K562 (cell line): ENCODE measurements at regions not wholly inside any gene's neighbourhood (a gene's known extent, or its start where the extent isn't known, plus 50 kb on each side); places are given as distances from the start of the nearest gene placed in this dataset.

Source experiments
- ATAC-seq: fragments of 200-7000 bp; cut with Tn5 transposase; 3 replicates; pipeline ENCODE4 v1.9.1; 2020; ENCODE audit warnings: moderate library complexity
- BruUV-seq: library from RNA; stranded (reverse); fragments of 400-500 nt; replicated peaks from 2 replicates; lab custom pipeline; 2021; lab: Mats Ljungman, UMichigan
- CTCF ChIA-PET: fragments of 300-600 bp; formaldehyde crosslinking; extraction: SDS; loops from one replicate; lab custom pipeline; 2021; ENCODE audit warnings: low intra/inter-chr PET ratio; lab: Yijun Ruan, JAX
- POLR2A ChIA-PET: fragments of 300-600, 350-650 bp; sonication (Branson Sonifier 250); formaldehyde crosslinking; extraction: SDS; loops from one replicate; lab custom pipeline; 2021; ENCODE audit warnings: antibody characterized with exemption, inconsistent platforms; lab: Yijun Ruan, JAX
- DNase-seq, 4 experiments: peaks; one replicate each; pipeline versions ENCODE4 v3.0.0 to v3.0.0-alpha.2; 2011 to 2018; ENCODE audit warnings: low spot score in 3 of 4, mixed read lengths in 3 of 4; ENCODE audit errors: extremely low read depth in 1 of 4
- FAIRE-seq: peaks from 2 replicates; lab custom pipeline; 2011; peaks lifted over from hg19 to GRCh38; lab: Jason Lieb, UNC
- H2AFZ ChIP-seq: 2 replicates; pipeline ENCODE4 v1.6.0; 2011; ENCODE audit warnings: low read depth, low read length, control low read depth, inconsistent platforms
- H3K27ac ChIP-seq: fragments of 200-600 bp; 3 replicates; pipeline ENCODE4 v1.8.0; 2011; ENCODE audit warnings: low read depth, mild to moderate bottlenecking, control low read depth, inconsistent platforms, low read length, moderate library complexity, mixed read lengths; ENCODE audit errors: extremely low read depth
- H3K27me3 ChIP-seq, 2 experiments: fragments of 300-600 bp in 1 of 2; 2 replicates in 1 of 2; 3 replicates in 1 of 2; pipeline versions ENCODE4 v1.6.0 to v1.8.0; 2011; ENCODE audit warnings: inconsistent platforms in 2 of 2, low read length in 2 of 2, mild to moderate bottlenecking in 1 of 2, mixed read lengths in 1 of 2, moderate library complexity in 1 of 2; ENCODE audit not compliant: control insufficient read depth in 2 of 2, insufficient read depth in 2 of 2
- H3K36me3 ChIP-seq: fragments of 300-600 bp; 3 replicates; pipeline ENCODE4 v1.8.0; 2011; ENCODE audit warnings: mild to moderate bottlenecking, low read length, inconsistent platforms; ENCODE audit not compliant: control insufficient read depth, insufficient read depth
- H3K4me1 ChIP-seq, 2 experiments: fragments of 200-600 bp in 1 of 2; replicated peaks in 1 of 2; 2 replicates in 1 of 2; 3 replicates in 1 of 2; pipeline versions ENCODE4 v1.5.1 to v1.8.0; 2011; ENCODE audit warnings: inconsistent platforms in 2 of 2, low read length in 2 of 2, mild to moderate bottlenecking in 1 of 2, mixed read lengths in 1 of 2, moderate library complexity in 1 of 2; ENCODE audit not compliant: control insufficient read depth in 2 of 2, insufficient read depth in 2 of 2
- H3K4me2 ChIP-seq: 2 replicates; pipeline ENCODE4 v1.6.1; 2011; ENCODE audit warnings: low read length, control low read depth, inconsistent platforms, mixed read lengths; ENCODE audit not compliant: insufficient read depth
- H3K4me3 ChIP-seq: fragments of 200-600 bp; sonication (generic), shearing (Covaris generic); 2 replicates; pipeline ENCODE4 v1.5.1; 2016; ENCODE audit warnings: control low read depth, inconsistent platforms
- H3K79me2 ChIP-seq: fragments of 200-600 bp; 3 replicates; pipeline ENCODE4 v1.8.0; 2011; ENCODE audit warnings: low read length, inconsistent platforms; ENCODE audit not compliant: control insufficient read depth, insufficient read depth
- H3K9ac ChIP-seq, 2 experiments: 2 replicates each; pipeline versions ENCODE4 v1.6.0 to v1.6.1; 2011; ENCODE audit warnings: low read depth in 2 of 2, low read length in 2 of 2, control low read depth in 1 of 2, inconsistent platforms in 1 of 2, mild to moderate bottlenecking in 1 of 2, mixed read lengths in 1 of 2; ENCODE audit not compliant: insufficient read depth in 1 of 2
- H3K9me1 ChIP-seq: one replicate; pipeline ENCODE4 v1.6.0; 2011; ENCODE audit warnings: inconsistent platforms, mild to moderate bottlenecking, low read length, moderate library complexity; ENCODE audit not compliant: control insufficient read depth, insufficient read depth
- H3K9me3 ChIP-seq: replicated peaks from 2 replicates; pipeline ENCODE4 v1.5.1; 2011; ENCODE audit warnings: low read depth, low read length, inconsistent platforms; ENCODE audit not compliant: control insufficient read depth, insufficient read depth
- H4K20me1 ChIP-seq: replicated peaks from 2 replicates; pipeline ENCODE4 v1.6.1; 2011; ENCODE audit warnings: low read length, inconsistent platforms, mixed read lengths; ENCODE audit not compliant: control insufficient read depth, insufficient read depth
- ATF7 ChIP-seq: fragments of 450-650 bp; IDR thresholded peaks from 2 replicates; pipeline ENCODE4 v1.7.1; 2014; ENCODE audit warnings: mild to moderate bottlenecking, moderate library complexity
- CCAR2 ChIP-seq: fragments of 200-400 bp; formaldehyde crosslinking; IDR thresholded peaks from 2 replicates; pipeline ENCODE4 v1.6.1; 2017; ENCODE audit warnings: mild to moderate bottlenecking, low read depth, low read length
- CCNT2 ChIP-seq: IDR thresholded peaks from 2 replicates; pipeline ENCODE4 v1.6.1; 2011; ENCODE audit warnings: borderline replicate concordance, low read depth, mild to moderate bottlenecking, moderate library complexity, mixed read lengths, low read length; ENCODE audit not compliant: insufficient read length; ENCODE audit errors: extremely low read depth
- GTF2E2 ChIP-seq: fragments of 200-800 bp; sonication (Bioruptor generic); IDR thresholded peaks from 2 replicates; pipeline ENCODE4 v1.6.1; 2016; ENCODE audit warnings: missing genetic modification characterization, missing compliant biosample characterization
- MECOM ChIP-seq: fragments of 250-450 bp; sonication (Bioruptor Pico); IDR thresholded peaks from 2 replicates; pipeline ENCODE4 v1.8.0; 2022; ENCODE audit warnings: inconsistent platforms
- MEF2D ChIP-seq: conservative IDR thresholded peaks from 2 replicates; pipeline ENCODE4 v1.6.1; 2016; ENCODE audit warnings: low read depth, missing genetic modification characterization, missing compliant biosample characterization
- TBL1XR1 ChIP-seq, 2 experiments: IDR thresholded peaks; 2 replicates each; pipeline ENCODE4 v1.6.1; 2012; ENCODE audit warnings: improper control_type of control experiment in 2 of 2, low read length in 2 of 2, mild to moderate bottlenecking in 1 of 2
- WGBS: fragments of 100-300 bp; shearing (Covaris generic); methylation state at CpG from one replicate; pipeline ENCODE4 v1.1.6; 2016; ENCODE audit warnings: low coverage, mixed read lengths; ENCODE audit not compliant: insufficient coverage; ENCODE audit errors: missing lambda C conversion rate; 5-methylcytosine and 5-hydroxymethylcytosine counted together
- in situ Hi-C: fragments of 300-500 bp; cut with MboI; formaldehyde crosslinking; loops from 4 replicates; pipeline ENCODE4 v1.15.0; 2018; ENCODE audit warnings: inconsistent platforms, mixed read lengths
- intact Hi-C: fragments of 100-400 bp; cut with micrococcal nuclease; formaldehyde crosslinking; loops from 2 replicates; pipeline ENCODE4 v1.14.2; 2022
- TF ChIP-seq, protein P1 (sequence below): sonication (generic); formaldehyde crosslinking; IDR thresholded peaks from 2 replicates; pipeline ENCODE4 v1.9.0; 2022; ENCODE audit warnings: mild to moderate bottlenecking, missing genetic modification reagents

DNA sequence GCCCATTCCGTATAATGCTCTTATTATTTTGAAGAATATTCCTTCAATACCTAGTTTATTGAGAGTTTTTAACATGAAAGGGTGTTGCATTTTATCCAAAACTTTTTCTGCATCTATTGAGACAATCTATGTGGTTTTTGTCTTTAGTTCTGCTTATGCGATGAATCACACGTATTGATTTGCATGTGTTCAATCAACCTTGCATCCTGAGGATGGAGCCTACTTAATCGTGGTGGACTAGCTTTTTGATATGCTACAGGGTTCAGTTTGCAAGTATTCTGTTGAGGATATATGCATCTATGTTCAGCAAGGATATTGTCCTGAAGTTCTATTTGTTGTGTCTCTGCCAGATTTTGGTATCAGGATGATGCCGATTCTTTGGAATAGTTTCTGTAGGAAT lies 1070.3 kb upstream of the CDH18 start:
- H3K36me3 ChIP-seq: no peaks in the 10 kb centered on the region
- in situ Hi-C loops: no loop called here
- ATAC-seq (no peak), DNase-seq (no peak), FAIRE-seq (no peak)
- TF ChIP-seq MEF2D (tag): no peak
- TF ChIP-seq CCAR2: no peak
- no peak for TF ChIP-seq MECOM (CRISPR knock-in tag)
- TF ChIP-seq ATF7: no peak
- TF ChIP-seq CCNT2: no peak
- no peak for TF ChIP-seq TBL1XR1 (IDR thresholded peaks at IDR 0.05; ENCODE audit: low read length in 2 of 2)
- TF ChIP-seq, protein P1, sequence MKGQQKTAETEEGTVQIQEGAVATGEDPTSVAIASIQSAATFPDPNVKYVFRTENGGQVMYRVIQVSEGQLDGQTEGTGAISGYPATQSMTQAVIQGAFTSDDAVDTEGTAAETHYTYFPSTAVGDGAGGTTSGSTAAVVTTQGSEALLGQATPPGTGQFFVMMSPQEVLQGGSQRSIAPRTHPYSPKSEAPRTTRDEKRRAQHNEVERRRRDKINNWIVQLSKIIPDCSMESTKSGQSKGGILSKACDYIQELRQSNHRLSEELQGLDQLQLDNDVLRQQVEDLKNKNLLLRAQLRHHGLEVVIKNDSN (CRISPR knock-in tag): no peak
- TF ChIP-seq GTF2E2 (tag): no peak
- no peaks in the 10 kb centered on the region for H4K20me1 ChIP-seq
- WGBS: 6% methylated on average over 5 of the region's 5 CpGs
- no peaks in the 10 kb centered on the region for H3K27me3 ChIP-seq
- no peaks in the 10 kb centered on the region for H3K79me2 ChIP-seq
- CTCF ChIA-PET: no interaction called here
- H3K9me1 ChIP-seq: no peaks in the 10 kb centered on the region
- H3K4me1 ChIP-seq: no peaks in the 10 kb centered on the region
- H3K4me2 ChIP-seq: no peak overlapping the region
- BruUV-seq: no TSS peak
- intact Hi-C loops: no loop called here
- H3K9me3 ChIP-seq: no peaks in the 10 kb centered on the region
- no peak overlapping the region for H3K9ac ChIP-seq
- POLR2A ChIA-PET: no interaction called here
- H3K4me3 ChIP-seq: no peak overlapping the region
- H2AFZ ChIP-seq: no peak overlapping the region
- H3K27ac ChIP-seq: no peak overlapping the region
